ENCODE measurements at regions not wholly inside any gene's neighbourhood (a gene's known extent, or its start where the extent isn't known, plus 50 kb on each side); places are given as distances from the start of the nearest gene placed in this dataset.

- no peak for TF ChIP-seq EZH2 (IDR thresholded peaks at IDR 0.05; ENCODE audit: insufficient read depth, poor library complexity, severe bottlenecking)
- no peak for TF ChIP-seq EZH2phosphoT487 (IDR thresholded peaks at IDR 0.05; ENCODE audit: insufficient read depth, low read depth)
Measured at GRCh38 chr2:238995634-238996033, 147.7 kb downstream of the TWIST2 start.
